IMR-90 (cell line): ENCODE measurements at regions not wholly inside any gene's neighbourhood (a gene's known extent, or its start where the extent isn't known, plus 50 kb on each side); places are given as distances from the start of the nearest gene placed in this dataset.

Experiments used
- ATAC-seq: fragments of 200-7000 bp; cut with Tn5 transposase; 2 replicates; pipeline ENCODE4 v1.9.1; 2020; ENCODE audit warnings: low read depth, mild to moderate bottlenecking, moderate library complexity
- BruUV-seq: library from RNA; stranded (reverse); fragments of 400-500 nt; replicated peaks from 2 replicates; lab custom pipeline; 2021; lab: Mats Ljungman, UMichigan
- CTCF ChIA-PET: fragments of 300-600 bp; formaldehyde crosslinking; extraction: SDS; loops from one replicate; lab custom pipeline; 2021; ENCODE audit warnings: antibody characterized with exemption; lab: Yijun Ruan, JAX
- POLR2A ChIA-PET: fragments of 300-600 bp; sonication (Branson Sonifier 250); formaldehyde crosslinking; loops from one replicate; lab custom pipeline; 2022; ENCODE audit warnings: antibody characterized with exemption; ENCODE audit not compliant: unreplicated experiment; lab: Charles Lee
- DNase-seq: peaks from one replicate; pipeline ENCODE4 v3.0.0; 2013
- H2AFZ ChIP-seq: replicated peaks from 2 replicates; pipeline ENCODE3; 2013; ENCODE audit warnings: low read length, mild to moderate bottlenecking; ENCODE audit not compliant: poor library complexity
- H2AK5ac ChIP-seq: 2 replicates; pipeline ENCODE4 v1.6.1; 2013; ENCODE audit warnings: low read depth, low read length, inconsistent platforms
- H2AK9ac ChIP-seq: replicated peaks from 2 replicates; pipeline ENCODE3; 2013; ENCODE audit warnings: mild to moderate bottlenecking, low read depth, low read length, moderate library complexity; ENCODE audit not compliant: poor library complexity
- H2BK120ac ChIP-seq: 2 replicates; pipeline ENCODE4 v1.6.1; 2013; ENCODE audit warnings: low read depth, low read length, inconsistent platforms
- H2BK15ac ChIP-seq: 3 replicates; pipeline ENCODE4 v1.6.1; 2013; ENCODE audit warnings: low read depth, low read length, inconsistent platforms
- H2BK20ac ChIP-seq: 2 replicates; pipeline ENCODE4 v1.6.1; 2013; ENCODE audit warnings: low read depth, mild to moderate bottlenecking, inconsistent platforms, low read length, moderate library complexity
- H2BK5ac ChIP-seq: 2 replicates; pipeline ENCODE4 v1.6.1; 2013; ENCODE audit warnings: mild to moderate bottlenecking, low read depth, low read length, inconsistent platforms; ENCODE audit not compliant: poor library complexity, severe bottlenecking
- H3K14ac ChIP-seq: replicated peaks from 2 replicates; pipeline ENCODE4 v1.6.1; 2013; ENCODE audit warnings: low read depth, low read length, inconsistent platforms
- H3K18ac ChIP-seq: 2 replicates; pipeline ENCODE4 v1.6.1; 2013; ENCODE audit warnings: low read depth, low read length, control low read depth
- H3K23ac ChIP-seq: 2 replicates; pipeline ENCODE4 v1.6.1; 2013; ENCODE audit warnings: low read depth, low read length, inconsistent platforms
- H3K27ac ChIP-seq: 2 replicates; pipeline ENCODE4 v1.5.1; 2013; ENCODE audit warnings: mild to moderate bottlenecking, control low read depth, low read length; ENCODE audit not compliant: insufficient read depth
- H3K27me3 ChIP-seq: 2 replicates; pipeline ENCODE4 v1.6.1; 2013; ENCODE audit warnings: low read length; ENCODE audit not compliant: control insufficient read depth, insufficient read depth
- H3K36me3 ChIP-seq: 2 replicates; pipeline ENCODE4 v1.6.1; 2013; ENCODE audit warnings: low read length, mixed read lengths; ENCODE audit not compliant: control insufficient read depth, insufficient read depth
- H3K4ac ChIP-seq: 2 replicates; pipeline ENCODE4 v1.6.1; 2013; ENCODE audit warnings: low read depth, low read length, inconsistent platforms
- H3K4me1 ChIP-seq: 2 replicates; pipeline ENCODE4 v1.6.1; 2013; ENCODE audit warnings: low read length, mixed read lengths; ENCODE audit not compliant: control insufficient read depth, insufficient read depth
- H3K4me2 ChIP-seq: 2 replicates; pipeline ENCODE4 v1.6.1; 2013; ENCODE audit warnings: low read depth, mild to moderate bottlenecking, control low read depth, low read length, moderate library complexity
- H3K4me3 ChIP-seq: 2 replicates; pipeline ENCODE4 v1.5.1; 2013; ENCODE audit warnings: low read depth, mild to moderate bottlenecking, control low read depth, low read length, moderate library complexity; ENCODE audit not compliant: insufficient read depth
- H3K56ac ChIP-seq: 2 replicates; pipeline ENCODE4 v1.6.1; 2013; ENCODE audit warnings: low read length, inconsistent platforms; ENCODE audit not compliant: insufficient read depth; ENCODE audit errors: extremely low read depth
- H3K79me1 ChIP-seq, 2 experiments: 2 replicates each; pipeline ENCODE4 v1.6.1; 2013; ENCODE audit warnings: low read length in 2 of 2, inconsistent platforms in 1 of 2, low read depth in 1 of 2
- H3K9ac ChIP-seq: 2 replicates; pipeline ENCODE4 v1.6.1; 2013; ENCODE audit warnings: low read depth, low read length, control low read depth
- H3K9me1 ChIP-seq: 2 replicates; pipeline ENCODE4 v1.6.1; 2013; ENCODE audit warnings: low read length, inconsistent platforms; ENCODE audit not compliant: insufficient read depth
- H3K9me3 ChIP-seq: 2 replicates; pipeline ENCODE4 v1.6.1; 2013; ENCODE audit warnings: low read length; ENCODE audit not compliant: control insufficient read depth, insufficient read depth
- H4K20me1 ChIP-seq: 2 replicates; pipeline ENCODE4 v1.6.1; 2013; ENCODE audit warnings: low read length, inconsistent platforms; ENCODE audit not compliant: insufficient read depth
- H4K5ac ChIP-seq: 2 replicates; pipeline ENCODE4 v1.6.1; 2013; ENCODE audit warnings: mild to moderate bottlenecking, low read depth, low read length, control low read depth
- H4K8ac ChIP-seq, 2 experiments: 2 replicates each; pipeline ENCODE4 v1.6.1; 2013; ENCODE audit warnings: low read depth in 2 of 2, low read length in 2 of 2, control low read depth in 1 of 2, inconsistent platforms in 1 of 2
- H4K91ac ChIP-seq: 2 replicates; pipeline ENCODE4 v1.6.1; 2013; ENCODE audit warnings: low read depth, low read length, inconsistent platforms; ENCODE audit not compliant: insufficient read depth
- ELK1 ChIP-seq: fragments of 150-350 bp; IDR thresholded peaks from 2 replicates; pipeline ENCODE4 v1.6.1; 2016; ENCODE audit warnings: low read depth, mild to moderate bottlenecking, low read length, moderate library complexity, borderline replicate concordance
- MAFK ChIP-seq: IDR thresholded peaks from 2 replicates; pipeline ENCODE4 v1.6.1; 2012; ENCODE audit warnings: low read depth, low read length, improper control_type of control experiment
- NFE2L2 ChIP-seq: fragments of 150-350 bp; IDR thresholded peaks from 2 replicates; pipeline ENCODE4 v1.6.1; 2016; ENCODE audit warnings: low read depth, mild to moderate bottlenecking, low read length
- POLR2A ChIP-seq: IDR thresholded peaks from 2 replicates; pipeline ENCODE4 v1.6.1; 2012; ENCODE audit warnings: mild to moderate bottlenecking, low read depth, low read length
- RCOR1 ChIP-seq: IDR thresholded peaks from 2 replicates; pipeline ENCODE4 v1.6.1; 2012; ENCODE audit warnings: mild to moderate bottlenecking, low read length, improper control_type of control experiment; ENCODE audit not compliant: insufficient replicate concordance
- WGBS, 2 experiments: methylation state at CpG; one replicate each; pipeline versions ENCODE4 v1.1.5 to v1.1.7; 2013; ENCODE audit warnings: missing lambda C conversion rate in 2 of 2; ENCODE audit not compliant: insufficient read length in 1 of 2; ENCODE audit errors: extremely low coverage in 2 of 2; 5-methylcytosine and 5-hydroxymethylcytosine counted together
- dilution Hi-C: fragments of 300-500 bp; cut with HindIII; formaldehyde crosslinking; loops from one replicate; pipeline ENCODE4 v1.14.3; 2018; ENCODE audit warnings: low sequenced_read_pairs; ENCODE audit not compliant: unreplicated experiment
- in situ Hi-C: fragments of 300-500 bp; cut with MboI; formaldehyde crosslinking; loops from 3 replicates; pipeline ENCODE4 v1.14.3; 2019; ENCODE audit warnings: low sequenced_read_pairs, inconsistent platforms, mixed read lengths
- intact Hi-C: fragments of 100-400 bp; cut with micrococcal nuclease; formaldehyde crosslinking; loops from 2 replicates; pipeline ENCODE4 v1.10.0; 2022

- Histone ChIP-seq H2AFZ (no peak overlapping the region), H3K27me3 (no peaks in the 10 kb centered on the region), H3K4me3 (no peak overlapping the region), H2BK5ac (no peak overlapping the region), H3K9me3 (peaks cover 5% of the 10 kb centered on the region), H3K36me3 (no peaks in the 10 kb centered on the region), H3K14ac (no peak overlapping the region), H2BK20ac (no peak overlapping the region), H3K79me1 (no peaks in the 10 kb centered on the region), H3K9ac (no peak overlapping the region), H4K5ac (no peak overlapping the region), H3K4me2 (no peak overlapping the region), H4K91ac (no peak overlapping the region), H3K56ac (no peak overlapping the region), H2BK120ac (no peak overlapping the region), H4K8ac (no peak overlapping the region), H3K4me1 (no peaks in the 10 kb centered on the region), H2AK5ac (no peak overlapping the region), H3K18ac (no peak overlapping the region), H4K20me1 (no peaks in the 10 kb centered on the region), H2AK9ac (no peak overlapping the region), H3K23ac (no peak overlapping the region), H3K9me1 (no peaks in the 10 kb centered on the region), H3K4ac (no peak overlapping the region), H3K27ac (no peak overlapping the region), H2BK15ac (no peak overlapping the region)
- BruUV-seq = no TSS peak
- dilution Hi-C loops (no loop called here), intact Hi-C loops (no loop called here), in situ Hi-C loops (no loop called here)
- ChIA-PET POLR2A (no interaction called here), CTCF (no interaction called here)
- ATAC-seq = no peak
- no peak for TF ChIP-seq RCOR1
- peak; percentile 32; the same call in 1 of the 2 replicates for TF ChIP-seq MAFK
- TF ChIP-seq NFE2L2 = peak; percentile 87
- no peak for TF ChIP-seq POLR2A
- TF ChIP-seq ELK1 = no peak
- DNase-seq = no peak
- WGBS, 2 experiments = no CpG with 5 or more reads among the region's 2 CpGs
These were observed 179.9 kb downstream of the PTH2R start for GRCh38 chr2:208586516-208586915.
